ENCODE measurements at regions not wholly inside any gene's neighbourhood (a gene's known extent, or its start where the extent isn't known, plus 50 kb on each side); places are given as distances from the start of the nearest gene placed in this dataset.

DNA sequence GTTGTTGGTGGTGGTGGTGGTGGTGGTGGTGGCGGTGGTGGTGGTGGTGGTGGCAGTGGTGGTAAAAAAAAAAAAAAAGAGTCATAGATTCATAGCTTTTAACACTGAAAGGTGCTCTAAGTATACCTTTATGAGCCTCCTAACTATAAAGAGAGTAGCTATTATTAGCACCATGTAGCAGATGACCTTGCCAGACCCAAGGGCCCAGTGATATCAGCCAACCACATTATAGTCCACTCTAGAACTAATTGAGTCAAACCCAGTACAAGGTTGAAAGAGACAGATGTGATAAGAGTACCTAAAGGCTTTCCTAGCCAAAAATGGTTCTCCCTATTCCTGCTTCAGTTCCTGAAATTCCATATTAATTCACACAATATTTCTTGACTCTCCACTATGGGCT is 245.3 kb downstream of the HACE1 start:
- H3K27ac ChIP-seq: no peak overlapping the region
- TF ChIP-seq ZFX (IDR thresholded peaks at IDR 0.05; ENCODE audit: borderline replicate concordance): no peak
- TF ChIP-seq, protein P1, sequence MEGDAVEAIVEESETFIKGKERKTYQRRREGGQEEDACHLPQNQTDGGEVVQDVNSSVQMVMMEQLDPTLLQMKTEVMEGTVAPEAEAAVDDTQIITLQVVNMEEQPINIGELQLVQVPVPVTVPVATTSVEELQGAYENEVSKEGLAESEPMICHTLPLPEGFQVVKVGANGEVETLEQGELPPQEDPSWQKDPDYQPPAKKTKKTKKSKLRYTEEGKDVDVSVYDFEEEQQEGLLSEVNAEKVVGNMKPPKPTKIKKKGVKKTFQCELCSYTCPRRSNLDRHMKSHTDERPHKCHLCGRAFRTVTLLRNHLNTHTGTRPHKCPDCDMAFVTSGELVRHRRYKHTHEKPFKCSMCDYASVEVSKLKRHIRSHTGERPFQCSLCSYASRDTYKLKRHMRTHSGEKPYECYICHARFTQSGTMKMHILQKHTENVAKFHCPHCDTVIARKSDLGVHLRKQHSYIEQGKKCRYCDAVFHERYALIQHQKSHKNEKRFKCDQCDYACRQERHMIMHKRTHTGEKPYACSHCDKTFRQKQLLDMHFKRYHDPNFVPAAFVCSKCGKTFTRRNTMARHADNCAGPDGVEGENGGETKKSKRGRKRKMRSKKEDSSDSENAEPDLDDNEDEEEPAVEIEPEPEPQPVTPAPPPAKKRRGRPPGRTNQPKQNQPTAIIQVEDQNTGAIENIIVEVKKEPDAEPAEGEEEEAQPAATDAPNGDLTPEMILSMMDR (IDR thresholded peaks at IDR 0.05): no peak

DNA sequence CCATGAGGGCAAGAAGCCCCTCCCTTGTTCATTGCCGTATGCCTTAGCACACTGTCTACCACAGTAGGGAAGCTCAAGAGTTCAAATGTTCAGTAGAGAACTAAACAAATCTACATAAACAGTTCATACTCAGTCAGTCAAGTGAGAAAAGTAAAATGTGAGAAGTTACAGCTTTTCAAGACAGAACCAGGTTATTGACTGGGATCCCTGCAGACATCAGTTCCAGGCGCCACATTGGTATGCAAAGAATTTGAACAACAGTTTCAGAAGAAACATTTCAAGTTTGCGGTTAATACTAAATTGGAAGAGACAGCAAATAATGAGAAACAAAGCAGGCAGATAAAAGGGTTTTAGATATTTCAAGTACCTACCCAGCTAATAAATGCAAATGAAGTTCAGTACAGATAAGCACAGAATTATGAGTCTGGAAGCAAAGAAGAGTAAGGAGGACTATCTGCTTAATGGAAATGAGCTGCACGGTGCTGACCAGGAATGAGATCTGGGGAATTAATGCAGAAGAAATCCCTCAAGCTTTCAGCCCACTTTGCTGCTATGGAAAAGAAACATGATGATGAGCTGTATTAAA is 246.2 kb downstream of the HACE1 start:
- H3K27ac ChIP-seq: no peak overlapping the region
- TF ChIP-seq, protein P1 (IDR thresholded peaks at IDR 0.05): no peak
- TF ChIP-seq ZFX (IDR thresholded peaks at IDR 0.05; ENCODE audit: borderline replicate concordance): no peak

DNA sequence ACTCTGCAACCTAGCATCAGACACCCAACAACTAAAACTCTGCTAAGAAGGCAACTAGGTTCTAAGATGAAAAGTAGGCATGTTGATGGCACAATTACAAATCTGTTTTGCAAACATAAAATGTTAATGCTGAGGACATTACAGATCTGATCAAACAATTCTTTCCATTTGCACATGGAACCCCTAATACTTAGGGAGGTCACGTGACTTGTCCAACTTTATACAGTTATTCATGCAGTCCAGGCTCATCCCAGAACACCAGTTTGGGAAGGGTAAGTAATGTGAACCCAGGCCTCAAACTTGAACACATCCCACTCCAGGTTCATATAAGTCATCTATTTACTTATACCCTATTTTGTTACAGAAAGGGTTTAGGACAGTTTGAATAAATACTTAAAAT is 247.2 kb downstream of the HACE1 start:
- no peak overlapping the region for H3K27ac ChIP-seq

DNA sequence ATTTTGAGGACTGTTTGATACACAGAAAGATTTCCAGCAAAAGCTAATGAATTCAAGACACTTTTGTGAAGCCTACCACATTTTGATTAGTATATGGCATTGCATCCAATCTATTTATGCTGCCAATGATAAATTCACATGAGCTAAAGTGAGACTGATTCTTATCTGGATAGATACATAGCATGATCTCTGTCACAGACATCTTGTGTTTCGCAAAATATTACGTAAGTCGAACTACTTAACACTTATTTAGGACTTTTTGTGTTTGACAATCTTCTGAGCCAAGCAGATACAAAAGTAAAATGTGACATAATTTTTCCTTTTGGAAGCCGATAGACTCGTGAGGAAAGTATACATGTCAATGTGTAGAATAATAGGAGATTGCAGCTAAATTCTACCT is 251.6 kb downstream of the HACE1 start:
- no peak overlapping the region for H3K27ac ChIP-seq
- no peak for TF ChIP-seq ZFX (IDR thresholded peaks at IDR 0.05; ENCODE audit: borderline replicate concordance)
- TF ChIP-seq, protein P1 (IDR thresholded peaks at IDR 0.05): no peak

More for the DNA sequence above, 247.2 kb downstream of the HACE1 start:
- no peak for TF ChIP-seq ZFX (IDR thresholded peaks at IDR 0.05; ENCODE audit: borderline replicate concordance)
- TF ChIP-seq, protein P1 (IDR thresholded peaks at IDR 0.05): no peak

DNA sequence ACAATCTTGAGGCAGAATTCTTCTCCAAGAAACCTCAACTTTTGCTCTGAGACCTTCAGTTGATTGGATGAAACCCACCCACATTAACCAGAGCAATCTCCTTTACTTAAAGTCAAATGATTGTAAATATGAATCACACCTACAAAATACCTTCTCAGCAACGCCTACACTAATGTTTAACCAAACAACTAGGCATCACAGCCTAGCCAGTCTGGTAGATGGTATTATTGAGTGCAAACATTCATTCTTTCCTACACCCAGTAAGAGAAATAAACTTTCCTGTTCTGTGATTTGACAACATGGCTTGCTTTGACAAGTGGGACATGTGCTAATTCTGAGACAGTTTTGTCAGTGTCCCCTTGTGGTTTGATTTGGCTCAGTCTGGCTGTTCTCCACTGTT is 252.2 kb downstream of the HACE1 start:
- no peak overlapping the region for H3K27ac ChIP-seq
- TF ChIP-seq ZFX (IDR thresholded peaks at IDR 0.05; ENCODE audit: borderline replicate concordance): no peak
- TF ChIP-seq, protein P1 (IDR thresholded peaks at IDR 0.05): no peak

DNA sequence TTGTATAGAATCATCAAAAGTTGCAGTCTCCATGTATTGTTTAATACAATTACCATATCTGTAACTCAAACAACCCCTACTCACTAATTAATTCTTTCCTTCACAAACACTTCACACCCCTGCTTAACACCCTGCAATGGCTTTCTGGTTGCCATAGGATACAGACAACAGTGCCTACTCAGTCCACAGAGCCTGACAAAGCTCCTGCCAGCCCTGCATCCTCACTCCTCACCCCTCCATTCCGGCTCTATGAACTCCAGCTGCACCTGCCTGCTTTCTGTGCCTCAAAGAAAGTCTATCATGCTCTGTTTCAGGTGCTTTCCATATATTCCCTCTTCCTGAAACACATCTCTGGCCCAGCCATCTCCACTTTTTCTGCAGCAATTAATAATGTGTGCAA is 253.4 kb downstream of the HACE1 start:
- H3K27ac ChIP-seq: no peak overlapping the region
- TF ChIP-seq, protein P1 (IDR thresholded peaks at IDR 0.05): no peak
- TF ChIP-seq ZFX (IDR thresholded peaks at IDR 0.05; ENCODE audit: borderline replicate concordance): no peak

DNA sequence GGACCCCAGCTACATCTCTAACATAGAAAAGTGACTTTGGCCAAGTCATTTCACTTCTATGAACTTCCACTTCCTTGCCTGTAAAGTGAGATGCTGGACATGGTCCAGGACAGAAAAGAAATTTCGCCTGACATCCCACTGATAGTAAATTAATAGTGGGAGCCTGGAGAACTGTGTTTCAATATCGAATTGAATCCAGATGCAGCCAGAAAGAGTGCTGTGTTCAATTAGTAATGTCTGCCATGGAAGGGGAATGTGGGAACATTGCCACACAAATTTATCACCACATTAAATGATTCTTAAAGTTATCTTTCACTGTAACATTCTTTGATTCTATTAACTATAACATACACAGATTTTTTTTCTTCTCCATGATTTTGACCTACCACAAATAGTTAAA is 255.0 kb downstream of the HACE1 start:
- no peak for TF ChIP-seq ZFX (IDR thresholded peaks at IDR 0.05; ENCODE audit: borderline replicate concordance)
- TF ChIP-seq, protein P1 (IDR thresholded peaks at IDR 0.05): no peak

More for the DNA sequence above, 255.0 kb downstream of the HACE1 start:
- no peak overlapping the region for H3K27ac ChIP-seq

All from 22Rv1 (cell line).